ENCODE measurements at regions not wholly inside any gene's neighbourhood (a gene's known extent, or its start where the extent isn't known, plus 50 kb on each side); places are given as distances from the start of the nearest gene placed in this dataset.

GRCh38 chr4:8737075-8737474 lies 134.6 kb downstream of the HMX1 start:
- ATAC-seq (no peak), DNase-seq (ENCODE audit: low spot score in 2 of 2) (peak in 1 of 2 donors; percentile 8)
- Mint-ChIP-seq H3K36me3 (no peaks in the 10 kb centered on the region), H3K27ac (no peak overlapping the region), H3K4me1 (no peaks in the 10 kb centered on the region), H3K9me3 (peaks cover 6% of the 10 kb centered on the region), H3K4me3 (no peak overlapping the region)

- no peak for ATAC-seq
- H3K36me3 Mint-ChIP-seq: no peaks in the 10 kb centered on the region
- H3K4me3 Mint-ChIP-seq: no peak overlapping the region
- peak in 1 of 2 donors; percentile 17 for DNase-seq (ENCODE audit: low spot score in 2 of 2)
- no peak overlapping the region for H3K27ac Mint-ChIP-seq
- peaks cover 6% of the 10 kb centered on the region for H3K9me3 Mint-ChIP-seq
- H3K4me1 Mint-ChIP-seq: no peaks in the 10 kb centered on the region
Observed at GRCh38 chr4:8736090-8736825, 135.4 kb downstream of the HMX1 start.

GRCh38 chr4:8735236-8736089 lies 136.2 kb downstream of the HMX1 start:
- Mint-ChIP-seq H3K4me1 (no peaks in the 10 kb centered on the region), H3K36me3 (no peaks in the 10 kb centered on the region), H3K9me3 (peaks cover 6% of the 10 kb centered on the region), H3K27ac (no peak overlapping the region), H3K4me3 (no peak overlapping the region)
- ATAC-seq: no peak
- peak in 1 of 2 donors; percentile 38 for DNase-seq (ENCODE audit: low spot score in 2 of 2)

- Mint-ChIP-seq H3K4me1 (no peaks in the 10 kb centered on the region), H3K9me3 (peaks cover 6% of the 10 kb centered on the region), H3K4me3 (no peak overlapping the region), H3K27ac (no peak overlapping the region), H3K36me3 (no peaks in the 10 kb centered on the region)
- DNase-seq (ENCODE audit: low spot score in 2 of 2): peak in 1 of 2 donors; percentile 3
- ATAC-seq: no peak
Observed at GRCh38 chr4:8732681-8733243, 138.9 kb downstream of the HMX1 start.

- Mint-ChIP-seq H3K36me3 (no peaks in the 10 kb centered on the region), H3K4me3 (no peak overlapping the region), H3K9me3 (peaks cover 6% of the 10 kb centered on the region), H3K4me1 (no peaks in the 10 kb centered on the region), H3K27ac (no peak overlapping the region)
- ATAC-seq (no peak), DNase-seq (ENCODE audit: low spot score in 2 of 2) (peak in 1 of 2 donors; percentile 6)
Observed at GRCh38 chr4:8732092-8732491, 139.5 kb downstream of the CPZ start.

GRCh38 chr4:8731364-8731763 lies 138.8 kb downstream of the CPZ start:
- peaks cover 6% of the 10 kb centered on the region for H3K9me3 Mint-ChIP-seq
- DNase-seq (ENCODE audit: low spot score in 2 of 2) (peak in 1 of 2 donors; percentile 42), ATAC-seq (no peak)
- H3K4me3 Mint-ChIP-seq: no peak overlapping the region
- H3K4me1 Mint-ChIP-seq: no peaks in the 10 kb centered on the region
- no peak overlapping the region for H3K27ac Mint-ChIP-seq
- H3K36me3 Mint-ChIP-seq: no peaks in the 10 kb centered on the region

GRCh38 chr4:8730681-8731080 lies 138.1 kb downstream of the CPZ start:
- ATAC-seq: no peak
- Mint-ChIP-seq H3K4me1 (no peaks in the 10 kb centered on the region), H3K27ac (no peak overlapping the region), H3K9me3 (peaks cover 6% of the 10 kb centered on the region), H3K36me3 (no peaks in the 10 kb centered on the region), H3K4me3 (no peak overlapping the region)
- peak in 1 of 2 donors; percentile 12 for DNase-seq (ENCODE audit: low spot score in 2 of 2)

GRCh38 chr4:8730159-8730558 lies 137.6 kb downstream of the CPZ start:
- peaks cover 6% of the 10 kb centered on the region for H3K9me3 Mint-ChIP-seq
- no peaks in the 10 kb centered on the region for H3K4me1 Mint-ChIP-seq
- no peak overlapping the region for H3K27ac Mint-ChIP-seq
- no peak overlapping the region for H3K4me3 Mint-ChIP-seq
- DNase-seq (ENCODE audit: low spot score in 2 of 2) (no peak), ATAC-seq (no peak)
- no peaks in the 10 kb centered on the region for H3K36me3 Mint-ChIP-seq

- H3K36me3 Mint-ChIP-seq: no peaks in the 10 kb centered on the region
Observed at GRCh38 chr4:8729408-8730149, 137.0 kb downstream of the CPZ start.

GRCh38 chr4:8728536-8729407 lies 136.2 kb downstream of the CPZ start:
- Mint-ChIP-seq H3K36me3 (no peaks in the 10 kb centered on the region), H3K9me3 (no peaks in the 10 kb centered on the region), H3K4me1 (no peaks in the 10 kb centered on the region), H3K4me3 (no peak overlapping the region), H3K27ac (no peak overlapping the region)
- peak in 1 of 2 donors; percentile 15 for DNase-seq (ENCODE audit: low spot score in 2 of 2)
- ATAC-seq: no peak

More at GRCh38 chr4:8729408-8730149, 137.0 kb downstream of the CPZ start:
- peak in 1 of 2 donors; percentile 35 for DNase-seq (ENCODE audit: low spot score in 2 of 2)
- Mint-ChIP-seq H3K9me3 (peaks cover 6% of the 10 kb centered on the region), H3K4me3 (no peak overlapping the region), H3K4me1 (no peaks in the 10 kb centered on the region), H3K27ac (no peak overlapping the region)
- ATAC-seq: no peak

- Mint-ChIP-seq H3K36me3 (no peaks in the 10 kb centered on the region), H3K4me3 (no peak overlapping the region), H3K27ac (no peak overlapping the region), H3K9me3 (no peaks in the 10 kb centered on the region), H3K4me1 (no peaks in the 10 kb centered on the region)
- ATAC-seq (no peak), DNase-seq (ENCODE audit: low spot score in 2 of 2) (no peak)
Observed at GRCh38 chr4:8727546-8728510, 135.3 kb downstream of the CPZ start.

- H3K9me3 Mint-ChIP-seq: no peaks in the 10 kb centered on the region
- no peak for DNase-seq (ENCODE audit: low spot score in 2 of 2)
- H3K4me1 Mint-ChIP-seq: no peaks in the 10 kb centered on the region
- H3K27ac Mint-ChIP-seq: no peak overlapping the region
- ATAC-seq: no peak
- no peak overlapping the region for H3K4me3 Mint-ChIP-seq
- no peaks in the 10 kb centered on the region for H3K36me3 Mint-ChIP-seq
Observed at GRCh38 chr4:8727131-8727530, 134.6 kb downstream of the CPZ start.

GRCh38 chr4:8726344-8726851 lies 133.8 kb downstream of the CPZ start:
- no peaks in the 10 kb centered on the region for H3K9me3 Mint-ChIP-seq
- no peaks in the 10 kb centered on the region for H3K36me3 Mint-ChIP-seq
- ATAC-seq (no peak), DNase-seq (ENCODE audit: low spot score in 2 of 2) (no peak)
- no peaks in the 10 kb centered on the region for H3K4me1 Mint-ChIP-seq
- no peak overlapping the region for H3K27ac Mint-ChIP-seq
- no peak overlapping the region for H3K4me3 Mint-ChIP-seq
